NCI-H1436 treated with DMSO at 0.1 percent for 48 hours (cell line): ENCODE measurements at regions not wholly inside any gene's neighbourhood (a gene's known extent, or its start where the extent isn't known, plus 50 kb on each side); places are given as distances from the start of the nearest gene placed in this dataset.

ENCODE experiments used
- DNase-seq: peaks from one replicate; lab custom pipeline; 2025; lab: John Stamatoyannopoulos, UW

DNA sequence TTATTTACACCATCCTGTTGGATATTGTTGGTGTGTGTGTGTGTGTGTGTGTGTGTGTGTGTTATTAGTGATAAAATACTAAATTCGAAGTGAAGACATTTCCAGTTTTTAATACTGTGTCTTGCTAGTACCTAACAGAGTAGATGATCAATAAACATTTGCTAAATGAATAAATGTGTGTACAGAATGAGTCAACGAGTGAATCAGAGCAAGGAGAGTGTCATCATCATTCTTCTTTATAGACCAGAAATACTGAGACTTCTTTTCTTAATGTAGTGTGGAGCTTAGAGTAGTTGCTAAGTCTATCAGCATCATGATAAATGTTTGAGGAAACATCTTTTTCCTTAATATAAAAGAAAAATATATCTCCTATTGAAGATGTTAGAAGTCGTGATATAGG lies 169.7 kb upstream of the SATB2 start:
- DNase-seq, result no peak

DNA sequence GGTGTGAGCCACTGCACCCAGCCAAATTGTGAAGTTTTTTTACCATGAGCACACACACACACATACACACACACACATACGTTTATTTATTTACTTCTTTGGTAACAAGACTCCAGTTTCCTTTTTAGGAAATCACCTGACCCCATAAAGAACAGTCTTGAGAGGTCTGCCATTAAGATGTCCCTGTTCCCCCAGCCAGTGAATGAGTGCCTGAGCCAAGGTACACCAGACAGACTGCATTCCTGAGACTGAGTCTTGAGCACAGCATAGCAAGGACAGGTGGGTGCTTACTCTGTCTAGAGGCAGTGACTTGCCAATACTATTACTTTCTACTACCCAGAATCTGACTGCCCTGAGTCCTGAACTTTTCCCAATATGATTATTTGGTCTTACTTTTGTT lies 167.2 kb upstream of the SATB2 start:
- DNase-seq, result no peak

DNA sequence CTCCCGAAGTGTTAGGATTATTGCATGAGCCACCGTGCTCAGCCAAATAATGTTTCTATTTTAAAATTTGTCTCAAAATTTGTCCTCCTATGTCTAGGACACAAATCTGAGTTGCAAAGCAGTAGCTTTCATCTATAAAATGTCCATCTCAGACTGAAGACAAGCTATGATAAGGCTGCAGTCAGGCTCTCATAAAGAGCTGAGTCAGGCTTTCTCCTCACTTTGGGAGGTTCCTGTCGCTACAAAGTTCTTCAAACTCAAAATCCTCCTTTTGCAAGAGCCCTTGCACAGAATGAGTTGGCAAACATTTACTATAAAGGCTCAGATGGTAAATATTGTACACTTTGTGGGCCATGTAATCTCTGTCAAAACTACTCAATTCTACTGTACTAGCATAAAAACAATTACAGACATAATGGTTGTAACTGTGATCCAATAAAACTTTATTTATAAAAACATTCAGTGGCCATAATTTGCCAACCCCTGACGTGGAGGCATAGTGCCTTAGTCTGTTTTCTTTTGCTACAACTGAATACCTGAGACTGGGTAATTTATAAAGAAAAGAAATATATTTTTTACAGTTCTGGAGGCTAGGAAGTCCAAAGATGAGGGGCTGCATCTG lies 154.9 kb upstream of the SATB2 start:
- DNase-seq, result no peak

DNA sequence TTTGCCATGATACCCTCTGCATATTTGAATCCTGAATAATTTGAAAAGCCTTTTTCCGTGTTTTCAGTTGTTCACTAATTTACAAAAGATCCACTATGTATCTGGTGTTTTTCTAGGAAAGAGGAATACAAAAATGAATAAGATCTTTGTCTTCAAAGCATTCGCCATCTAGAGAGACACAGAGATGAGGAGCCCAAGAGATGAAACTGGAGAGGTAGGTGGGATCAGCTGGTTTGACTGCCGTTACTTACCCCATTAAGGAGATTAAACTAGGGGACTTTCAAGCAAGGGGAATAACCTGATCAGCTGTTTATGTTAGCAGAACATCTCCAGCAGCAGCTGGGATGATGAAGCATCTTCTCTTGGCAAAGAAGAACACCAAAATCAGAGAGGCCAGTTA lies 150.2 kb upstream of the SATB2 start:
- no peak for DNase-seq

DNA sequence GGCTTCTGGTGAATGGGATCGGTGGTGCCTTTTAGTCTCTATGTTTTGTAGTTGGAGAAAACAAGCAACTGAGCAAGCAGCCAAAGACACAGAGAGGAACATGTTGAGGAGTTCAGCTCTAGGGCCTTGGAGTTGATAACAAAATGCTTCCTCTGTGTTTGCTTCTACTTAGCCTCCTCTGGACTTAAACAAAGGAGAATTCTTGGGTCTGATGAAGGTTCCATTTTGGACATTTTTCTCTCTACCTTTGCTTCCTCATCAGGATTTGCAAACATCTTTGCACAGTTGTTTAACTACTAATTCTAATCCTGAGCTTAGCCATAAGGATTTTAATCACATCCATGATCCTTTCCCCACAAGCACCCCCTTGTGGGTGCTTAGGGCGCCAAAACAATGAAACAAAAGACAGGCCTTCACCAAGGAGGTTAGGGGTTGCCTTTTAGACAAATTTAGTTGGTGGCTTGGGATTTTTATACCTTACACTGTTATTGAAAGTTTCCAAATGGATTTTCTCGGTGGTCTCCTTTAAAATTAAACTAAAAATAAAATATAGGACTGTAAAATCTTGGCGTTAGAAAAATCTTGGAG lies 148.5 kb upstream of the SATB2 start:
- no peak for DNase-seq

DNA sequence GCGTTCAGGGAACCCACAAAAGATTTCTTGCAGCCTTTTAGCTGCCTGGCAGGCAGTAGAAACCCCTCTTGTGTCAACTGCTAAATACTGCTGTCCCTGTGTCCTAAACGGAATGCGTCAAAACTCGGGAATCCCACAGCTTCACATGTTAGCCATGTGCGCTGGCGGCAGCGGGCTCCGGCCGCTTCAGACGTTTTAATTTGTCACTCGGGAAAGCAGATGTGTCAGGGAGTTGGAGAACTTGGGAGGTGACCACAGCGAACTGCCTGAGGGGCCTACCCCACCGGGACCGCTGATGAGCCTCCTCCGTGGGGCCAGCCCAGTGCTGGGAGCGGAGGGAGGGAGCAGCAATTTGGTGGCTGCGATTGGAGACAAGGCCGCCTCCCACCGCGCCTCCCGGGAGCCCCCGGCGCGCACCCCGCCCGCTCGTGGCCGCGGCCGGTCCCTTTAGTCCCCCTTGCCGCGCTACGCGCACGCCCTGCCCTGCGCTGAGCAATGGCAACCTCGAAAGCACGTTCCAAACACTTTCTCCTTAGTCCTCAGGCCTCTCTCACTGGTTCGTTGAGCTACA lies 146.1 kb upstream of the SATB2 start:
- DNase-seq, result no peak

DNA sequence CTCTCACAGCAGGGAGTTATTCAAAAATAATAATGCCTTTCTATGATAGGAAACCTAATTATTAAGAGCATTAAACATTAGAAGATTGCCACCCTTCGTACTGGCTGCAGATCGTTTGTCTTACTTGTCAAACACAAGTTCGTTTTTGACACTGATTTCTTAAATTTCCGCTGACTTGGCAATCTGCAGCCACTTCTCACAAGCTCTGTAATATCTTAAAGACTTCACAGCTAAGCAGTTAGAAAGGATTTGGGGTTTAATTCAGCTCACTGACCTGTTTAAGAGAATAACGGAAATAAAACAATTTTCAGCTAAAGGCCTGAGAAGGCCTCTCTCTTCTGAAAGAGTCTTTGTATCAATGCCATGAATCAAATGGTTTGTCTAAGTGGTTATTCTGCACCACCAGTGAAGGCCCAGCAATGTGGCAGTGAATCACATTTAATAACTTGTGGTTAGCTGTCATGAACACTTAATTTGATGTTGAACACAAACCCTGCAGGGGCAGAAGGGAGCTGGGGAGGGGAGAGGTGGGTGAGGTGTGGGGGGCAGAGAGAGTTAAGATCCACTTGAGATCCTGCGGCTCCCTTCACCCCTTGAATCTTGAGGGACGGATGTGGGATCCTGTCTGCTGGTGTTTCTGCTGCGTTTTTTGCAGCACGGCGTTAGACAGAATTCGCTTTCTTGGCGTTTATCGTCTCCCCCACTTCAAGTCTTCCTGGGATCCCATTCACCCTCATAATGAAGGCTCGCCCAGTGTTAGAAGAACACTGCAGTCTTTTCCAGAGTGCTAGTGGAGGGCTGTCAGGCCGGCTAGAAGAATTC lies 145.4 kb upstream of the SATB2 start:
- no peak for DNase-seq

DNA sequence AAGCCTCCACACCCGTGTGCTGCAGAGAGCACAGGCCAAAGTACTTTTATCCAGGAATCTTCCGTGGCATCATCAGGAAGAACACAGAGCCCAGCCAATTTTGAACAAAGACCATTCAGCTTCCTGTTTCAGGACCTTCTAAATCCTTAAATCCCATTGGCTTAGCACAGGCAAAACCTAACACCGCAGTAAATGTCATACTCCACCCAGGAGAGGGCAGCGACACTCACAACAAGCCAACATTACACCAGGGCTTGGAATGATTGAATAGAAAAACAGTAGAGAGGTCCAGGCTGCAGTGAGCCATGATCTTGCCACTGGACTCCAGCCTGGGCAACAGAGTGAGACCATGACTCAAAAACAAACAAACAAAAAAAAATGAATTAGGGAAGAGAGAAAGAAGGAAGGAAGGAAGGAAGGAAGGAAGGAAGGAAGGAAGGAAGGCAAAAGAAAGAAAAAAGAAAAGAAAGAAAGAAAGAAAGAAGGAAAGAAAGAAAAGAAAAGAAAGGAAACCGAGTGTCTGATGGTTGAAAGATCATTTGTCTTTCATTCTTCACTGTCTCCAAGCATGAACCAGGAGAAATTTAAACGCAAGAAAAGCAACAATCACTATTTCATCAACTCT lies 144.6 kb upstream of the SATB2 start:
- no peak for DNase-seq

DNA sequence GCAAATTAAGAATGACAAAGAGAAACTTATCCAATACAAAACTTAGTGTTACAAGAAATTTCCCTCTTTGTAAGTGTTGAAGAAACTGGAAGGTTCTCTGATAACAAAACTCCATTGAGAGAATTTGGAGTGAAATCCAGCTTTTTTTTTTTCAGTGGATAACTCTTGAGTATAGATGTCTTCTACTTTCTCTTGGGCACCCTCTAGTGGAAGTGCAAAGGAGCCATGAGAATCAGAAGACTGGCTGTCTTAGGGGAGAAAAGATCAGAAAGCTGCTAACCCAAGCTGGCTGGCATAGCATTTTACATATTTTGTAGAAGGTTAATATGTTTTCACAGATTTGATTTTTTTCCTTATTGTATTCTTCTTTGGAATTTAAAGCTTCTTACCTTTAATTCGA lies 138.8 kb upstream of the SATB2 start:
- DNase-seq, result no peak

DNA sequence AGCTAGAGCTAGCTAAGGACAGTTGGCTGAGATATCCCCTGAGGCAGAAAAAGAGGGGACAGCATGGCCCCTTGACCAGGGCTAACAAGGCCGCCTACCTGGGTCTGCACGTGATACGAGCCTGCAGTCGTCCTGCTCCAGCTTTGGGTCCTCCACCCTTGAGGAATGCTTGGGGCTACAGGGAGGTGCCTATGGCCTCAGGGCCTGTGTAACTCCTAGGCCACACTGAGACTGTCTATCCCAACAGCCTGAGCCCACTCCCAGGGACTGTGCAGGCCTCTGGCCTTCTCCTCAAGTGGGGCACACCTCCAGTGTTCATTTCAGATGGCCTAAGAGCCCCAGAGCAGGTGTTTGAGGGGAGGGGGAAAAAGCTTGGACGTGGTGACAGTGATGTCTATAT lies 136.7 kb upstream of the SATB2 start:
- DNase-seq, result no peak

DNA sequence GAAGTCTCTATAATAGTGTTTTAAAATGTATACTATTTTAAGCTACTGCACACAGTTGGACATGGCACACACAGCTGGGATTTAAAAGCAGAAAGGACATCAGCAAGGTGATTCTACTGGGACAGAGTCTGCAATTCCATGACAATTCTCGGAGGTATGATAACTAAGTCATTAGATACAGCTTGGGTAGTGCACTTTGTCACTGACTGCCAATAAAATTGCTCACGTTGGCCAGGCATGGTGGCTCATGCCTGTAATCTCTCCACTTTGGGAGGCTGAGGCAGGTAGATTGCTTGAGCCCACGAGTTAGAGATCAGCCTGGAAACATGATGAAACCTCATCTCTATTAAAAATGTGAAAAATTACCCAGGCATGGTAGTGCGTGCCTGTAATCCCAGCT lies 134.1 kb upstream of the SATB2 start:
- no peak for DNase-seq

DNA sequence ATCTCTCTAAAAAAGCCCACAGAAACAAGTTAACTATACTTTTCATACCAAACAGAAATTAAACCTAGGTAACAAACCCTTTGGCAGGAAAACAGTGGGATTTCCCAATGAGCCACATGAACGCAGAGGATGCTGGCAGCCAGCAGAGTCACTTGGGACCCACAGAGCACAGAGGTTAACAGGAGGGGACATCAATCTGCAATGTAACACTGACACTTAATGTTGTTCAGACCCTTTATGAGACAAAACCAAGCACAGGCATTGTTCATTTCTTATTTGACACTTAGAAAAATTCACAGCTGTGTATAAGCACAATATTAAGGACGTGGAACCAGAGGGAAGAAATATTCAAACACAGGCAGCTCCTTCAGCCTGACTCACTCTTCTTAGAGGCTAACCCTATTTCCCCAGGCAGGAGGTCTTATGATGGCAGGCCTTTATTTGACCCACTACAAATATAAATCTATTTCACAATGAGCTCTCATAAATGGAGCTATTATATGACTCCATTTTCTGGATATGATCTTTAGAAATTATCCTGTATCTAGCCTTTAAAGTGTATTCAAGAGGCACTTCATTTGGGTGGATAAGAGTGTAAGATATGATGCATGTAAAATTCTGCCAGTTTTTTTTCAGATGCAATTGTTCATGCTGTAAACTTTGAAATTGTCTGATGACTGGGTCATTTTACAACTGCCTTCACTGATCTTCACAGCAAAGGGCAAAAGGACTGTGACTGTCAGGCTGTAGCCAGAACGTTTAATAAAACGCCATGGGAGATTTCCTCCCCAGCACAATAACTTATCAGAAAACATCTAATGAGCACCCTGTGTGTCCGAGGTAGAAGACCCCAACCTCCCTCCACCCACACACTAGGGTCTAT lies 132.8 kb upstream of the SATB2 start:
- no peak for DNase-seq

DNA sequence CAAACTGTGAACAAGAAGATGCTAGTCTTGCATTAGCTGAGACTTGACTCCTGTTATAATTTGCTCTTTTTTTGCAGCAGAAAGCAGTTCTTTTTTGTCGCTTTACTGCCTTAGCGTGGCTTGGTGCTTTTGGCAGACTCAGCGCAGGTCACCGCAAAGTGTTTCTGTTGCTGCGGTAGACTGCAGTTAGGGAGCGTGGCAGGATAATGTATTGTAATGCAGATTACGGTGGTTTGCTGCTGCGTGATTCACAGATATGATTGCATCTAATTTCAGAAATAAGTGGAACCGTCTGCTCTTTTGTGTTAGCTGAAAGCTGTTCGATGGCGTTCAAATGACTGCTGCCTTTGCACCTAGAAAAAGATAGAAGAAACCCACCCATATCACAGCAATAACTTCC lies 131.6 kb upstream of the SATB2 start:
- no peak for DNase-seq

DNA sequence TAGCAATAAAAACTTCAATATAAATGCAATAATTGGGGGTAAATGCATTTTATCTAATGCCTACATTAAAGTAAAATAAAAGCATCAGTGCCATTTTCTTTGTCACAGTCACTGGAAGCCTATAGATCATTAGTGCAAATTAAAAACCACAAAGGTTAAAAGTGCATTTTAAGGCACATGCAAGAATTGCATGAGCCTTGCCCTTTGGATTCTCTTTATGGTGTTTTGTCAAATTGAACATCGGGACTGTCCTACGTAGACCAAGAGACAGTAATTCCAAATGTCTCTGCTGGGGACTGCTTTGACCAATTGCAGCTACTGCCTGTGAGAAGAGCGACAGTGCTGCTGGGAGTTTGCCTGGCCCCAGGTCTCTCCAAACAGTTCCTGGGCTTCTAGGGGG lies 130.3 kb upstream of the SATB2 start:
- no peak for DNase-seq

DNA sequence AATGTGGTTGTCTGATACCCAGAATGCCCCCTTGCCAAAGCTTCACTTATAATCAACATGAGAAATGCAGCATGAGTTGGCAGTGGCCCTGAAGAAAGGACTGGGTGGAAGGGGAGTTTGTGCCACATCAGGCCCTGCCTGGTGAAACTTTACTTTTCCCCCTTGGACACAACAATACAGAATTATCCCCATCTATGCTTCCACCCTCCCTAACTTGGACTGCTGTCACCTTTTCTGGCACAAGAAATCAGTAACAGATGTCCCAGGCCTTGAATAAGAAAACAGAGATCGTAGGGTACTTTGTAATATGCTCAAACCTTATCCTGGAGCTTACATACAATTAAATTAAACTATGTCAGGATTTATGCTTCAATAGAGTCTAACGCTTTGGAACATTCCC lies 128.9 kb upstream of the SATB2 start:
- DNase-seq, result no peak

DNA sequence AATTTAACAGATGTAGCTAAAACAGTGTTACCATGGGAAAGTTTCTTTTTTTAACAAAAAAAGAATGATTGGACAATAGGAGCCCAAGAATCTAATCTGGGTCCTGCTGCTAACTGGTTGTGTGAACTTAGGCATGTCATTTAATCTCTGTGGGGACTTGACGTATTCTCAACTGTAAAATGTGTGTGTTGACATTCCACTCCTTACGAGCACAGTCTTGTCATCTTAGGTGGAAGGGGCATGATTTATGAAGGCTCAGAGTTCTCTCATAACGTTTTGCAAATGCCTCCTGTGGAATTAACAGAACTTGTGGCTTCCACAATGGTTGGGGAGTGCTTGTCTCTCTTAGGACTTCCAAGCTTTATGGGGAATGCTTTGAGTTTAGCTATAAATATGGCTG lies 125.9 kb upstream of the SATB2 start:
- no peak for DNase-seq

DNA sequence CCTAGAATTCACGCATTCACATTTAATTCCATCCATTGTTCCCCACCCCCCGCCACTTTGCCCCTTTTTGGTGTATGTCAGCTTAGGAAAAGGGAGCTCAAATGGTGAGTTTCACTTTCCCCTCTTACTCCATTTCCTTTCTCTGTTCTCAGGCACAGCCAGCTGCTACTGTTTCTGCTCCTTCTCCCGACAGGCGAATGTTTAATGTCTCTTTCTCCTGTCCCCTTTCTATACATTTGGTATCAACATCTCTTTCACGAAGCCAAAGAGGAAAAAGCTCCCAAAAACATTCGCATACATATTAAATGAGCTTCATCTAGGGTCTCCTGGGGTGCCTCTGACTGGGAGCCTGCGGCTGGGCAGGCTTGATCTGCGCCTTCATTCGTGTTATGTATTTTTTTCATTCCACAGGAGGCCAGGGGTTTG lies 124.2 kb upstream of the SATB2 start:
- no peak for DNase-seq

DNA sequence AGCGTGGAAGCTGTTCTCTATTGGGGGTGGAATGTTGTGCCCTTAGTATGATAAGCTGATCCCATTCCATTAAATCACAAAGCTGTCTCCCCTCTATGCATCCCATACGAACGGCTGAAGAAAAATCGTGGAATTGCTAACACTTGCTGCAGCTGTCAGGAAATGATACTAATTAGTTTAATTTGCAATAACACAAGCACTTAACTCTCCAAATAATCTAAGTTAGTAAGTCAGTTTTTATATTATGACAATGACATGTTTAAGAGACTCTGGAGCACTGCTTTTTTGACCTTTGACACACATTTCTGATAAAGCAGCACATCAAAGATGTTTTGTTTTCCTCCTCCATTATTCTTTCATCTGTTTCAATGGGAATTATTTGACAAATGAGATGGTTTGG lies 123.7 kb upstream of the SATB2 start:
- DNase-seq, result no peak

DNA sequence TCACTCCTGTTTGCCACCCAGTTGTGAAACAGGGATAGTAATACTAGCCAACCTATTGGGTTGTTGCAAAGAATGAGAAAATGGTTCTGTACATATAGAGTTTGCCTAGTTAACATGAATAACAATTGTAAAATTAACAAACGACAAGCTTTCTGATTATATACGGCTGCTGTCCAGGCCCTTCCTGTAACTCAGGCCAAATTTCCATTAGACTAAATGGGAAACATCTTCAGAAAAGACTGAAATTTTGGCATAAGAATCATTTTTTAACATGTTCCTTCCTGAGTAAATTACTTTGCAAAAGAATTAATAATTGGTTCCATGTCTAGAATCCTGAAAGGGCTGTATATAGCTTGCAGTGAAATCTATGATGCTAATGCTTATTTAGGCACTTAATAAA lies 117.7 kb upstream of the SATB2 start:
- DNase-seq, result no peak

DNA sequence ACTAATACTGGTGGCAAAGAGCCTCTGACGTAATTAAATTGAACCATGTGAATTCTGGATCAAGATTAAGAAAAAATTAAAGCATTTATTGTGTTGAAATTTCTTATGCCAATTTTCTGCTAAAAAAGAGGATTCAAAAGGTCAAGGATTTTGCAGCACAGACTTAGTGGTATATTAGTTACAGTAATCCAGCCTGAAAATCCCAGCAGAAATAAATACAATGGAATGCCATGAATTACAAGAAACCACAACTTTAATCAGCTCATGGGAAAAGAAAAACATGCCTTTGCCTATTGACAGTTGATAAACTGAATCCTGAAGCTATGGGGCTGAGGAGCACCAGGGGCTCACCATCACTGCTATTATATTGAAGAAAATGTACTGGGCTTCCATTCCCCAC lies 114.8 kb upstream of the SATB2 start:
- DNase-seq, result no peak

DNA sequence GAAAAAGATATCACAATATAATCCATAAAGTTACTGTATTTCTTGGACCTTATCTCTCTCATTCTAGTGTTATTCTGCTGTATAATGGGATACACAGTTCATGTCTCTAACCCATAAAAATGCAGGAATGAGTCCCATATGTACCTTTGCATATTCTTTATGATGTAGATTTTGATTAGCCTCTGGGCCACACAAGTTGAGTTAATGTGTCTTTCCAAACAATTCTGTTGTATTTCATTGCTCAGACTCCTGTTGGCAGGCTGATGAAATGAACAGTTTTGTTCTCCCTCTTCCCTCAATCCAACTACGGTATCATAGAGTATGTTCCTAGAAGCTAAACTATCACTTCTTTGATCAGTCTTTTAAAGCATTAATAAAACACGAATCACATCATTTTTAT lies 113.2 kb upstream of the SATB2 start:
- DNase-seq, result no peak

DNA sequence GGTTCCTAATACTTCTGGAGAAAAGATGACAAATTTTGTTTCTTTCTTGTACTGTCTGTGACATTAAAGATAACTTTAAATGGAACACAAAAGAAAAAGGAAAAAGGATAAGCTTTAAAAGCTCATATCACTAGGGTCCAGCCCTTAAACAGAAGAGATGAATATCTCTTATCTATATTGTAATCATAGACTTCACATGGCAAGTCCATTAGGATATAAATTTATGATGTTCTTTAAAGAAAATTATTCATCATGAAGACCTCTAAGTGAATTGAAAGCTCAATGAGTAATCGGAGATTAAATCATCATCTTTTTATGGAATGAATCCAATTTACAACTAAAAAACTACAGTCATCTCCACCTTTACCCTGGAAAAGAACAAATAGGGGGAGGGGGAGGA lies 111.6 kb upstream of the SATB2 start:
- DNase-seq, result no peak
